Mesothelial cell of epicardium (in vitro differentiated cells): ENCODE measurements at regions not wholly inside any gene's neighbourhood (a gene's known extent, or its start where the extent isn't known, plus 50 kb on each side); places are given as distances from the start of the nearest gene placed in this dataset.

ENCODE experiments used
- DNase-seq, 2 experiments: peaks; one replicate each; pipeline ENCODE4 v3.0.0; 2021; ENCODE audit warnings: low spot score in 2 of 2; ENCODE audit not compliant: unreplicated experiment in 2 of 2
- H3K27ac Mint-ChIP-seq: 2 replicates; pipeline ENCODE4 v1.8.0; 2021; ENCODE audit warnings: mixed read lengths
- H3K27me3 Mint-ChIP-seq: 2 replicates; pipeline ENCODE4 v1.8.0; 2021; ENCODE audit warnings: low read depth, mixed read lengths
- H3K36me3 Mint-ChIP-seq: 2 replicates; pipeline ENCODE4 v1.8.0; 2021; ENCODE audit warnings: mixed read lengths
- H3K4me1 Mint-ChIP-seq: 2 replicates; pipeline ENCODE4 v1.8.0; 2021; ENCODE audit warnings: mixed read lengths
- H3K4me3 Mint-ChIP-seq: 2 replicates; pipeline ENCODE4 v1.8.0; 2021; ENCODE audit warnings: mild to moderate bottlenecking, moderate library complexity, mixed read lengths
- H3K9me3 Mint-ChIP-seq: 2 replicates; pipeline ENCODE4 v1.8.0; 2021; ENCODE audit warnings: mixed read lengths
- CTCF ChIP-seq: fragments of 200-600 bp; sonication (generic); IDR thresholded peaks from one replicate; pipeline ENCODE4 v1.5.0; 2021; ENCODE audit warnings: antibody characterized with exemption; ENCODE audit not compliant: unreplicated experiment

GRCh38 chr3:135897715-135898114 is 67.8 kb upstream of the PPP2R3A start:
- H3K4me3 Mint-ChIP-seq, result no peak overlapping the region

GRCh38 chr3:135898774-135899173 is 66.8 kb upstream of the PPP2R3A start:
- Mint-ChIP-seq H3K9me3 (peaks cover 17% of the 10 kb centered on the region), H3K27ac (no peak overlapping the region), H3K4me3 (no peak overlapping the region), H3K27me3 (peaks cover 9% of the 10 kb centered on the region), H3K36me3 (no peaks in the 10 kb centered on the region), H3K4me1 (peaks cover 14% of the 10 kb centered on the region)
- TF ChIP-seq CTCF, result no peak
- DNase-seq, result no peak

More at GRCh38 chr3:135897715-135898114, 67.8 kb upstream of the PPP2R3A start:
- Mint-ChIP-seq H3K27ac (no peak overlapping the region), H3K36me3 (no peaks in the 10 kb centered on the region), H3K4me1 (peaks cover 14% of the 10 kb centered on the region), H3K9me3 (peaks cover 17% of the 10 kb centered on the region), H3K27me3 (peaks cover 14% of the 10 kb centered on the region)
- TF ChIP-seq CTCF, result no peak
- DNase-seq, result no peak

GRCh38 chr3:135905058-135905724 is 60.3 kb upstream of the PPP2R3A start:
- Mint-ChIP-seq H3K27ac (no peak overlapping the region), H3K9me3 (peaks cover 17% of the 10 kb centered on the region), H3K4me1 (peaks cover 7% of the 10 kb centered on the region), H3K36me3 (no peaks in the 10 kb centered on the region), H3K27me3 (peaks cover 5% of the 10 kb centered on the region), H3K4me3 (no peak overlapping the region)
- no peak for TF ChIP-seq CTCF
- no peak for DNase-seq

GRCh38 chr3:135907422-135908165 is 57.9 kb upstream of the PPP2R3A start:
- Mint-ChIP-seq H3K36me3 (no peaks in the 10 kb centered on the region), H3K4me3 (no peak overlapping the region), H3K27ac (no peak overlapping the region), H3K4me1 (peaks cover 7% of the 10 kb centered on the region), H3K27me3 (peaks cover 4% of the 10 kb centered on the region), H3K9me3 (no peaks in the 10 kb centered on the region)
- no peak for DNase-seq
- TF ChIP-seq CTCF, result no peak

GRCh38 chr3:135908225-135908624 is 57.3 kb upstream of the PPP2R3A start:
- Mint-ChIP-seq H3K4me1 (peaks cover 7% of the 10 kb centered on the region), H3K27me3 (peaks cover 4% of the 10 kb centered on the region), H3K27ac (no peak overlapping the region), H3K9me3 (no peaks in the 10 kb centered on the region), H3K4me3 (no peak overlapping the region), H3K36me3 (no peaks in the 10 kb centered on the region)
- no peak for DNase-seq
- TF ChIP-seq CTCF, result no peak
